GM10266 (cell line): ENCODE measurements at regions not wholly inside any gene's neighbourhood (a gene's known extent, or its start where the extent isn't known, plus 50 kb on each side); places are given as distances from the start of the nearest gene placed in this dataset.
"Not testable (repeated sequence)": the region's sequence is repeated elsewhere in the genome, so short reads cannot be mapped to it uniquely, and the experiment has no call there.

Source experiments
- DNase-seq: peaks from one replicate; pipeline ENCODE4 v3.0.0; 2012; ENCODE audit errors: extremely low spot score
- CTCF ChIP-seq: IDR thresholded peaks from 2 replicates; pipeline ENCODE4 v1.5.1; 2012; ENCODE audit warnings: mild to moderate bottlenecking, low read depth; ENCODE audit not compliant: control insufficient read depth, insufficient read depth; ENCODE audit errors: missing control alignments

GRCh38 chr3:153567556-153567955 lies 405.5 kb downstream of the RAP2B start:
- no peak for TF ChIP-seq CTCF
- DNase-seq = no peak

DNA sequence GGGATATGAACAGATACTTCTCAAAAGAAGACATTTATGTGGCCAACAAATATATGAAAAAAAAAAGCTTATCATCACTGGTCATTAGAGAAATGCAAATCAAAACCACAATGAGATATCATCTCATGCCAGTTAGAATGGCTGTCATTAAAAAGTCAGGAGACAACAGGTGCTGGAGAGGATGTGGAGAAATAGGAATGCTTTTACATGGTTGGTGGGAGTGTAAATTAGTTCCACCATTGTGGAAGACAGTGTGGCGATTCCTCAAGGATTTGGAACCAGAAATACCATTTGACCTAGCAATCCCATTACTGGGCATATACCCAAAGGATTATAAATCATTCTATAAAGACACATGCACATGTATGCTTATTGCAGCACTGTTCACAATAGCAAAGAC lies 408.5 kb downstream of the RAP2B start:
- not testable (repeated sequence) for DNase-seq

DNA sequence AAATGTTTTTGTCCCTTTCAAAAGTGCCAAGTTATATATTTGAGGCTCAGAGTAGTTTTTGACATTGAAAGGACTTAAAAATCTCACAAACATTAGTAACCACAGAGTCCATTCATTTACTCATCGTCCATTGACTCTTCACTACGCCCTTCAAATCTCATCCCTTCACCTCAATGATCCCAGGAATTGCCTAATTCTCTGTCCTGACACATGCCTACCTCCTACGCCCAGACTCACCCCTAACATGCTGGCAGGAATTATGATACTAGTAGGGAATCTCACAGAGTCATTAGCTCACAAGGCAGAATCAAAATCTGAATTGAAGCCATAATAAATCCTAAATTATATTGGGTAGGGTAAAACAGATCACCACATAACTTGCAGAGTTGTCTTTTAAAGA lies 410.1 kb downstream of the RAP2B start:
- DNase-seq = no peak
- no peak for TF ChIP-seq CTCF

DNA sequence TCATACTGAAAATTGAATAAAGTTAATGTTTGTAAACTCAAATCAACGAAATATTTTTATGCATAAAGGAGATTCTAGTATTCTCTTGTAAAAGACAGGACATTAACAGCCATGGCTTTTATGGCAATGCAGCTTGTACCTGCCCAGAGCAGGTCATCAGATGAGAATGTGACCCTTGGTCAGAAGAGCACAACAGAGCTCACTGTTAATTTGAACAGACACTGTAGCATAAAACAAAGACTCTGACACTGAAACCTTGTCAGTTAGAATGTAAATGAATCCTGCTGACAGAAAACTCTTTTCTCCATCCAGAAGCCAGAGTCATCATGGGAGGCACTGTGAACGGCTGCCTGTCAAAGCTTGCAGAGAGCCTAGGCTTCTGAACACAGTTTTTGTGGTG lies 410.6 kb downstream of the RAP2B start:
- no peak for DNase-seq
- TF ChIP-seq CTCF = no peak

- no peak for DNase-seq
- TF ChIP-seq CTCF = no peak
Observed at GRCh38 chr3:153573481-153573880, 411.5 kb downstream of the RAP2B start.

DNA sequence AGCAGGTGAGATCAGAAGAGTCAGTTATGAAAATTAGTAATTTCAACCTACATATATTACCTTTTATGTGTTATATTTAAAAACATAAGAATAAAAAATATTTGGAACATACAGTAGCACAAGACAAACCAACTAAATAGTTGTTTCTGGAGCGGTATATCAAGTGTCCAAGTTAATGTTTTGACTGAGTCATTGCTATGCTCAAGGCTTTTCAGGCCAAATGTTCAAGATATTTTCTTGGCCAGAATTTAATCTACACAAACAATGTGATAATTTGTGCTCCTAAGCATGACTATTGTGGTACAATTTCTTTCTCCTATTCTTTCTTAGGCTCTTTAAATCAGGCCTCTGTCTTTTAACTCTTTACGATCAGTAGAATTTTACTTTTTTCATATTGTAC lies 412.4 kb downstream of the RAP2B start:
- DNase-seq = no peak
- no peak for TF ChIP-seq CTCF

DNA sequence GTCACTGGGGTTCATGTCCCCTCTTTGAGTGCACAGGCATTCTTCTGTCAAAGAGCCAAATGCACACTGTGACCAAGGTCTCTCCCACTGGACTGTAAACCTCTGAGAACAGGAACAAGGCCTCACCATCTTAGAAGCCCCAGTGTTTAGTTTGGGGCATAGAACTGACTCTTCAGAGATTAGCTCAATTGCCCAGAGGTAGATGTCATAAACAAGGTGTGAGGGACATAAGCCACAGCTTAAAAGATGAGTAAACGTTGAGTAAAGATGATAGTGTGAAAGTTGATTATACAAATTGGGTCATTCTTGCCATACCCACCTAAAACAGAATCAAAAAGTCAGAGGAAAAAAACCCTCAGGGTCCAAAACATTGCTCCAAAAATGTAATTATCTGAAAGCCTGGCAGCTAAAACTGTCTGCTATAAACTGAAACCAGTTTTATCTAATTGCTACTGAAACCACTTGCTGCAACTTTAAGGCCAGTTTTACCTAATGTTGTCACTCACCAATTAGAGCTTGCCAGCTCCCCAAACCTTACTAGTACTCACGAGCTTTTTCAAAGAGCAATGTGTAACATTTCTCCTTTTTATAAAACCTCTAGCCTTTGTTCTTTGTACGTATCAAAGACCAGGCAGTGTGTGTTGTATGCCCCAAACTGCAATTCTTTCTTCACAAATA lies 415.2 kb downstream of the RAP2B start:
- DNase-seq = no peak
- no peak for TF ChIP-seq CTCF

DNA sequence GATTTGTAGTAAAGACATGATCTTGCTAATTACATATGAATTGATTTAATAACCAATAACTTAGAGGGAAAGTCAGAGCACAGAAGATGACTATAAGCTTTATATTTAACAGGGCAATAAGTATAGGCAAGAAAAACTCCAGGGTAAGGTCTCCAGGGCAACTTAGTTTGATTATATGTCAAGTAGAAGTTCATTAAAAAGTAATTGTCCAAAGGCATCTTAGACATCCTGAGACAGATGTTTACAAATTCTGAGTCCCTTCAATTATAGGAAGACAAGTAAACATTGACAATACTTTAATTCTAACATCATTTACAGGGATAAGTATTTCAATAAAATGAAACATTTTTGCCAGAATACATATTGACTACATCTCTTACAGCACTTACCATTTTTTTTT lies 416.0 kb downstream of the RAP2B start:
- no peak for TF ChIP-seq CTCF

More for the DNA sequence above, 416.0 kb downstream of the RAP2B start:
- no peak for DNase-seq
